ENCODE measurements at regions not wholly inside any gene's neighbourhood (a gene's known extent, or its start where the extent isn't known, plus 50 kb on each side); places are given as distances from the start of the nearest gene placed in this dataset.

GRCh38 chr16:8310816-8311215 is 279.5 kb downstream of the TMEM114 start:
- H3K27ac Mint-ChIP-seq = no peak overlapping the region
- no peaks in the 10 kb centered on the region for H3K36me3 Mint-ChIP-seq (ENCODE audit: low read depth)
- no peak for DNase-seq (ENCODE audit: low spot score)
- H3K4me1 Mint-ChIP-seq (ENCODE audit: low read depth) = no peaks in the 10 kb centered on the region
- H3K27me3 Mint-ChIP-seq (ENCODE audit: low read depth) = no peaks in the 10 kb centered on the region
- no peak overlapping the region for H3K4me3 Mint-ChIP-seq
- peaks cover 37% of the 10 kb centered on the region for H3K9me3 Mint-ChIP-seq

- Mint-ChIP-seq H3K27ac (no peak overlapping the region), H3K4me1 (ENCODE audit: low read depth) (no peaks in the 10 kb centered on the region), H3K27me3 (ENCODE audit: low read depth) (no peaks in the 10 kb centered on the region), H3K9me3 (peaks cover 41% of the 10 kb centered on the region), H3K4me3 (no peak overlapping the region), H3K36me3 (ENCODE audit: low read depth) (no peaks in the 10 kb centered on the region)
- DNase-seq (ENCODE audit: low spot score) = no peak
Observed at GRCh38 chr16:8310323-8310722, 280.0 kb downstream of the TMEM114 start.

DNA sequence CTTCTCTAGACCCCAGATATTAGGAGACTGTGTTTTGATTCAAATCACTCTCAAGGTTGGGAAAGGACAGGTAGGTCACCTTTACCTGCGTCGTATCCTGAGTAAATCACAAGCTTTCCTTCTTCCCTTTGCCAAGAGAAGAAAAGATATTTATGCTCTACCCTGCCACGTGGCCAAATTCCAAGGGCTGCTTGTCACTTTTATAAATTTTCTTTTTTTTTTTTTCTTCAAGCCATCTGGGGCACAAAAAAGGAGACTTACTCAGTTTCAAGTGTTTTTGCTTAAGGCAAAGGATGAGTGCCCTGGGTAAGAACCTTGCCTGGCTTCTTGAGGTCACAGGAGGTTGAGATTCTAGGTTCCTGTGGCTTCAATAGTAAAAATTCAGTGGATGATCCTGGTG is 285.1 kb downstream of the TMEM114 start:
- Mint-ChIP-seq H3K36me3 (ENCODE audit: low read depth) (no peaks in the 10 kb centered on the region), H3K27me3 (ENCODE audit: low read depth) (no peaks in the 10 kb centered on the region), H3K9me3 (peaks cover 52% of the 10 kb centered on the region), H3K27ac (no peak overlapping the region), H3K4me3 (no peak overlapping the region), H3K4me1 (ENCODE audit: low read depth) (no peaks in the 10 kb centered on the region)
- DNase-seq (ENCODE audit: low spot score) = no peak

- Mint-ChIP-seq H3K9me3 (peaks cover 72% of the 10 kb centered on the region), H3K27me3 (ENCODE audit: low read depth) (no peaks in the 10 kb centered on the region), H3K27ac (no peak overlapping the region), H3K36me3 (ENCODE audit: low read depth) (no peaks in the 10 kb centered on the region), H3K4me3 (no peak overlapping the region), H3K4me1 (ENCODE audit: low read depth) (no peaks in the 10 kb centered on the region)
- DNase-seq (ENCODE audit: low spot score) = no peak
Observed at GRCh38 chr16:8299635-8300034, 290.7 kb downstream of the TMEM114 start.

- Mint-ChIP-seq H3K27ac (no peak overlapping the region), H3K4me1 (ENCODE audit: low read depth) (no peaks in the 10 kb centered on the region), H3K4me3 (no peak overlapping the region), H3K36me3 (ENCODE audit: low read depth) (no peaks in the 10 kb centered on the region), H3K27me3 (ENCODE audit: low read depth) (no peaks in the 10 kb centered on the region), H3K9me3 (peaks cover 53% of the 10 kb centered on the region)
- no peak for DNase-seq (ENCODE audit: low spot score)
Observed at GRCh38 chr16:8295513-8296237, 294.6 kb downstream of the TMEM114 start.

- DNase-seq (ENCODE audit: low spot score) = no peak
- H3K27ac Mint-ChIP-seq = no peak overlapping the region
- H3K4me1 Mint-ChIP-seq (ENCODE audit: low read depth) = no peaks in the 10 kb centered on the region
- H3K9me3 Mint-ChIP-seq = peaks cover 44% of the 10 kb centered on the region
- no peaks in the 10 kb centered on the region for H3K27me3 Mint-ChIP-seq (ENCODE audit: low read depth)
- no peaks in the 10 kb centered on the region for H3K36me3 Mint-ChIP-seq (ENCODE audit: low read depth)
- H3K4me3 Mint-ChIP-seq = no peak overlapping the region
Observed at GRCh38 chr16:8293413-8293812, 296.9 kb downstream of the TMEM114 start.

DNA sequence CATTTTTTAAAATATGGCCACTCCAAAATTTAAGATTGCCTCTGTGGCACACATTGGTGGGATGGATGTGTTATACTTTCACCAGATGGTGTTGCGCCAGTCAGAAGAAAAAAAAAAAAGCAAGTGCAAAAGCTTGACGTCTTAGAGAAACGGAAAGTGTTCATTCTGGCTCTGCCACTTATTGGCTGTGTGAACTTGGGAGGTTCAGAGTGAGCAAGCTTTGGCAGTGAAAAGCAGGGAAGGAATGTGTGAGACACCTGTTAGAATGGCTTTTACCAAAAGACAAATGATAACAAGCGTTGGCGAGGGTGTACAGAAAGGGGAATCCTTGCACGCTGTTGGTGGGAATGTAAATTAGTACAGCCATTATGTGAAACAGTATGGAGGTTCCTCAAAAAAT is 298.0 kb downstream of the TMEM114 start:
- H3K27me3 Mint-ChIP-seq (ENCODE audit: low read depth) = no peaks in the 10 kb centered on the region
- no peaks in the 10 kb centered on the region for H3K4me1 Mint-ChIP-seq (ENCODE audit: low read depth)
- no peaks in the 10 kb centered on the region for H3K36me3 Mint-ChIP-seq (ENCODE audit: low read depth)
- peaks cover 43% of the 10 kb centered on the region for H3K9me3 Mint-ChIP-seq
- no peak overlapping the region for H3K27ac Mint-ChIP-seq
- no peak overlapping the region for H3K4me3 Mint-ChIP-seq
- no peak for DNase-seq (ENCODE audit: low spot score)

GRCh38 chr16:8286348-8286747 is 304.0 kb downstream of the TMEM114 start:
- no peak overlapping the region for H3K4me3 Mint-ChIP-seq
- H3K36me3 Mint-ChIP-seq (ENCODE audit: low read depth) = no peaks in the 10 kb centered on the region
- H3K9me3 Mint-ChIP-seq = peaks cover 38% of the 10 kb centered on the region
- no peak overlapping the region for H3K27ac Mint-ChIP-seq
- H3K4me1 Mint-ChIP-seq (ENCODE audit: low read depth) = no peaks in the 10 kb centered on the region
- no peak for DNase-seq (ENCODE audit: low spot score)
- H3K27me3 Mint-ChIP-seq (ENCODE audit: low read depth) = no peaks in the 10 kb centered on the region

DNA sequence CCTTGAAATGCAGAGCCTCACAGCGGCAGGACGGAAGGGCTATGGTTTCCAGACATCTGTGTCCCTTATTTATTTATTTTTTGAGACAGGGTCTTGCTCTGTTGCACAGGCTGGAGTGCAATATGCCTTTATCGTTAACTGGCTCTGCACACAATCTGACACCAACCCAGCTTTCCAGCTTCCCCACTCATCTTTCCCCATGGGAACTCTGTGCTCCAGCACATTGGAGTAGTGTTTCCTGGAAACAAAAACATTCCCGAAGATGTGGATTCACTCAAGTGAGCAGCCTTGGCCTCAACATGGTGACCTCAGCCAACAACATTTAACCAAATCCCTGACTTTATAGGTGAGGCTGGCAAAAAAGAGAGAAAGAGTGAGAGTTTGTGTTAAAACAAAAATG is 307.1 kb downstream of the TMEM114 start:
- Mint-ChIP-seq H3K4me3 (no peak overlapping the region), H3K27ac (no peak overlapping the region), H3K36me3 (ENCODE audit: low read depth) (no peaks in the 10 kb centered on the region), H3K4me1 (ENCODE audit: low read depth) (no peaks in the 10 kb centered on the region), H3K9me3 (peaks cover 38% of the 10 kb centered on the region), H3K27me3 (ENCODE audit: low read depth) (no peaks in the 10 kb centered on the region)
- no peak for DNase-seq (ENCODE audit: low spot score)

GRCh38 chr16:8278031-8278580 is 312.2 kb downstream of the TMEM114 start:
- H3K27ac Mint-ChIP-seq = no peak overlapping the region
- DNase-seq (ENCODE audit: low spot score) = no peak
- no peaks in the 10 kb centered on the region for H3K4me1 Mint-ChIP-seq (ENCODE audit: low read depth)
- H3K4me3 Mint-ChIP-seq = no peak overlapping the region
- no peaks in the 10 kb centered on the region for H3K27me3 Mint-ChIP-seq (ENCODE audit: low read depth)
- no peaks in the 10 kb centered on the region for H3K36me3 Mint-ChIP-seq (ENCODE audit: low read depth)
- H3K9me3 Mint-ChIP-seq = peaks cover 13% of the 10 kb centered on the region

DNA sequence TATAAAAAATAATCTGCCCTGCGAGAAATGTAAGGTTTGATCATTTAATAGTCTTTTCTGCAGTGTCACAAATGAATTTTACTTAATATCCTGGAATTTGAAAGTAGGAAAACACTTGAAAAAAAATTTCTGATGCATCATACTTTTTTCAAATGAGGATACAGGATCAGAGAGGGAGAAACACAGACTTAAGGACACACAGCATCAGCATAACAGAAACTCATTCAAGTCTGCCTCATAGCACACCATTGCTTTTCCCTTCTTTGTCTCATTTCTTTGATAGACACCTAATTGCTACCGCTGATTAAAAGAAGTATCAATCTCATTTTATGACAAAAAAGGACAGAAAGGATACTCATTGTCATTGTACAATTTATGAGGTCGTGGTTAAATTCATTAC is 319.0 kb downstream of the TMEM114 start:
- DNase-seq (ENCODE audit: low spot score) = no peak
- no peaks in the 10 kb centered on the region for H3K36me3 Mint-ChIP-seq (ENCODE audit: low read depth)
- H3K9me3 Mint-ChIP-seq = peaks cover 17% of the 10 kb centered on the region
- no peak overlapping the region for H3K27ac Mint-ChIP-seq
- no peak overlapping the region for H3K4me3 Mint-ChIP-seq
- no peaks in the 10 kb centered on the region for H3K4me1 Mint-ChIP-seq (ENCODE audit: low read depth)
- H3K27me3 Mint-ChIP-seq (ENCODE audit: low read depth) = no peaks in the 10 kb centered on the region

GRCh38 chr16:8262299-8262698 is 328.0 kb downstream of the TMEM114 start:
- no peak overlapping the region for H3K4me3 Mint-ChIP-seq
- H3K4me1 Mint-ChIP-seq (ENCODE audit: low read depth) = no peaks in the 10 kb centered on the region
- no peak overlapping the region for H3K27ac Mint-ChIP-seq
- H3K9me3 Mint-ChIP-seq = peaks cover 18% of the 10 kb centered on the region
- H3K27me3 Mint-ChIP-seq (ENCODE audit: low read depth) = no peaks in the 10 kb centered on the region
- no peaks in the 10 kb centered on the region for H3K36me3 Mint-ChIP-seq (ENCODE audit: low read depth)
- DNase-seq (ENCODE audit: low spot score) = no peak

DNA sequence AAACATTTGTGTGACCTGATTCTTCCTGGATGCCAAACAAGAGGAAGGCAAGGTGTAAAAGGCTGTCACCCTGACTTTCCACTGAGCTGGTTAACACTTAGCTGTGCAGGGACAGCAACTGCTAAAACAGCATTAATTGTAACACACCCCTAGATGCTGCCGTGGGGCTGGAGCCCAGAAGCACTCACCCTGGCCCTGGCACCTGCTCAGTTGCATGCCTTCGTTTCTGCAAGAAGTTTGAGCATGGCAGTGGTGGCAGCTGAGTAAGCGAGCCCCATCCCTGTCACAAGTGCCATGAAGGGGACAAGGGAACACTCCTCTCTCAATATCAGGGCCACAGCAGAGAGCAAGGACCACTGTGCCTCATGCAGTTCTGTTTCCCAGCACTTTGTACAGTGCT is 330.2 kb downstream of the TMEM114 start:
- Mint-ChIP-seq H3K4me3 (no peak overlapping the region), H3K27ac (no peak overlapping the region), H3K27me3 (ENCODE audit: low read depth) (no peaks in the 10 kb centered on the region)

GRCh38 chr16:8258523-8258922 is 331.8 kb downstream of the TMEM114 start:
- DNase-seq (ENCODE audit: low spot score) = no peak
- H3K36me3 Mint-ChIP-seq (ENCODE audit: low read depth) = no peaks in the 10 kb centered on the region
- H3K27me3 Mint-ChIP-seq (ENCODE audit: low read depth) = no peaks in the 10 kb centered on the region
- H3K4me1 Mint-ChIP-seq (ENCODE audit: low read depth) = no peaks in the 10 kb centered on the region
- peaks cover 14% of the 10 kb centered on the region for H3K9me3 Mint-ChIP-seq
- H3K4me3 Mint-ChIP-seq = no peak overlapping the region
- H3K27ac Mint-ChIP-seq = no peak overlapping the region

More for the DNA sequence above, 330.2 kb downstream of the TMEM114 start:
- Mint-ChIP-seq H3K36me3 (ENCODE audit: low read depth) (no peaks in the 10 kb centered on the region), H3K4me1 (ENCODE audit: low read depth) (no peaks in the 10 kb centered on the region), H3K9me3 (peaks cover 18% of the 10 kb centered on the region)
- DNase-seq (ENCODE audit: low spot score) = no peak

DNA sequence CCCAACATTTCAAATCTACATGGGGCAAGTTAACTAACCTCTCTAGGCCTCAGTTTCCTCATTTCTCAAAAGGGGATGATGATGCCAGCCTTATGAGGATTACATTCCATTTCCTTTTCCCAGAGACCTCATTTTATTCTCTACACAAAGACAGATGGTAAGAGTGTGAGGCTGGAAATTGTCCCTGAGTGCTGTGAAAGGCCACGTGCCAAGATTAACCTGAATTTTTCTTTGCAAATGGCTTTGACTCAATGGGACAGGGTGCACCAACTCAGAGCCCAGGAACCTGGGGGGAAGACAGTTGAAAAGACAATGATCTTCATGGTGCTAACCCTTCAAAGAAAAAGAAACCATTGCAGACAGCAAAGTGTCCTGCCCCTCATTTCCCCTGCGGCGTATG is 332.8 kb downstream of the TMEM114 start:
- Mint-ChIP-seq H3K9me3 (peaks cover 14% of the 10 kb centered on the region), H3K4me3 (no peak overlapping the region), H3K27me3 (ENCODE audit: low read depth) (no peaks in the 10 kb centered on the region), H3K36me3 (ENCODE audit: low read depth) (no peaks in the 10 kb centered on the region), H3K27ac (no peak overlapping the region), H3K4me1 (ENCODE audit: low read depth) (no peaks in the 10 kb centered on the region)
- no peak for DNase-seq (ENCODE audit: low spot score)
